HuH-7.5 (cell line): ENCODE measurements at regions not wholly inside any gene's neighbourhood (a gene's known extent, or its start where the extent isn't known, plus 50 kb on each side); places are given as distances from the start of the nearest gene placed in this dataset.

Experiments
- DNase-seq: peaks from one replicate; pipeline ENCODE4 v3.0.0; 2011; ENCODE audit warnings: low spot score

GRCh38 chr2:6206882-6207281 is 514.7 kb downstream of the SOX11 start:
- DNase-seq: no peak

DNA sequence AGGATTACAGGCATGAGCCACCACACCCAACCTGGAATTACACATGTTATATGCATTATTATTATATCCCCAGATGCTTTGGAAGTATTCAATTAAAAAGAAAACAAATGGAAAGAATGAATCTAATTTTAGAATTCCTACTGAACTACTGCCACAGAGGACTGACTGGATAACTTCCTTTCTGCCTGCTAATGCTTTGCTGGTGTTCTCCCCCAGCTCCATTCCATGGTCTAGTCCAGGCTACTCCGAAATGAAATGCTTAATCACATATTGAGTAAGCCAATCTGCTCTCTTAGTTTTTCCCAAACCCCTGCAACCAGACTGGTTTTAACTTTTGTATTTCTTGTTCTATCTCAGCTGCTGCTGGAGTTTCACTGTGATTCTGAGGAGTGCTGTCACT is 519.1 kb downstream of the SOX11 start:
- no peak for DNase-seq

DNA sequence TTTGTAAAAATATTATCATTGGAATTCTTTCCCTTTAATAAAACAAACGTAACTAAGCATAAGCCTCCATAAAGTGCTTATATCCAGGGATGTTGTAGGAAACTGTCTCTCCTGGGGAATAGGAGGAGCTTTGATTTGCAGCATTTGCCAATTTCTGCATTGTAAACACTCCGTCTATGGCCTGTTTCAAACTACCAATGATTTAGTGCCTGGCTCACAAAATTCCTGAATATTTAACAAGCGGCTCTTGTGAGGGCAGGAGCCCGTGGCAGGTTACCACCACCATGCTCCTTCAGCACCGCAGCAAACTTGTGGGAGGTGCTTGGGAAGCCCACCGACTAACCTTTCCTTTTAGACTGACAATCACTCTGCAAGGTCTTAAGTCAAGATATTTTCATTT is 520.3 kb downstream of the SOX11 start:
- no peak for DNase-seq

- DNase-seq: no peak
Measured at GRCh38 chr2:6213056-6213780, 521.0 kb downstream of the SOX11 start.

- no peak for DNase-seq
Measured at GRCh38 chr2:6214471-6214870, 522.3 kb downstream of the SOX11 start.

DNA sequence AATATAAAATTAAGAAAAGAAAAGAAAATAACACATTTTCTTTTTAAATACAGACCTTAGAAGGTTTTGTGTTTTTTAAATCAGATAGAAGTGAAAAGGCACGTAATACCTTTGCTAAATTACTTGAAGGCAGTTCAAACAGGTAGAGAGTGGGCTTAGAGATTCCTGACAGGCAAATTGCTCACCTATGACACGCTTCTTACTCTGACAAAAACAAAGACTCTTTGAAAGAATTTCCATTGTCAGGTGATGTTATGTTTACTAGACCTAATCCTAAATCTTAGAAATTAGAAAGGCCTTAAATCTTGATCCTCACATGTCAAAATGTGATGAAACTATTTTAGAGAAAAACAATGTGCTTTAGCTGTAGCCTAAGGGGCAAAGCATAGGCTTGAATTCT is 522.9 kb downstream of the SOX11 start:
- DNase-seq: no peak

DNA sequence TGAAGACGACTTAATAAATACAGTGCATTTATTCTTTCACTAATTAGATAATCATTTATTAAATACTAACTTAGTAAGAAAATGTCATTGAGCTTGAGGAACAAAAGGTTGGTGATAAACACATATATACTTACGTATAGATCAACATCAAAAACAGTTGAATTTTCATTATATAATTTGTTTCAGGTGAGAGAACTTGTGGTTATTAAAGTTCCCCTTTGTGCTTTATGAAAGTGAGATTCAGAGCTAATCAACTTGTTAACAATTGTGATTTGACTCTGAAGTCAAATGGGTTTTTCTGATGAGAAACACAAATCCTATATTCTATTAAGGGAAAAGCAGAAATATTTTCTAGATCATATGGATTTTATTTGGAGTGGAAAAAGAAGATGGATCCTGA is 524.0 kb downstream of the SOX11 start:
- DNase-seq: no peak

DNA sequence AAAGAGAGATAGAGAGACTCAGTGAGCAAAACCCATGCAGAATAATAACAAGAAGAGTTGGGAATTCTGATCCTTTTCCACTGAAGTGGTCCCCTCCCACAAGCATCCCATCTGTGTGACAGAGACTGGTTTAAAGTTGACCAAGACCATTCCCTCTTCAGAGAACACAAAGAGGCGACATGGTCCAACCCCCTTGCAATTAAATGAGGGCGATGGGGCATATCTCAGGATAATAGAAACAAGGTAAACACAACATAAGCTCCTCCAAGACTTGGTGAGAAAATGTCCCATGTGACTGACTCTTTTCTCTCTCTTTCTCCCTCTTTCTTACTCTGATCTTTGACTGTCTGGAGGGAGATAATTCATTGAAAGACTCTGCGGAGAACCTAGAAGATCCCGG is 526.7 kb downstream of the SOX11 start:
- no peak for DNase-seq

- no peak for DNase-seq
Measured at GRCh38 chr2:6219906-6220305, 527.7 kb downstream of the SOX11 start.

- DNase-seq: no peak
Measured at GRCh38 chr2:6222296-6222695, 530.1 kb downstream of the SOX11 start.

- DNase-seq: no peak
Measured at GRCh38 chr2:6224267-6224666, 532.1 kb downstream of the SOX11 start.

DNA sequence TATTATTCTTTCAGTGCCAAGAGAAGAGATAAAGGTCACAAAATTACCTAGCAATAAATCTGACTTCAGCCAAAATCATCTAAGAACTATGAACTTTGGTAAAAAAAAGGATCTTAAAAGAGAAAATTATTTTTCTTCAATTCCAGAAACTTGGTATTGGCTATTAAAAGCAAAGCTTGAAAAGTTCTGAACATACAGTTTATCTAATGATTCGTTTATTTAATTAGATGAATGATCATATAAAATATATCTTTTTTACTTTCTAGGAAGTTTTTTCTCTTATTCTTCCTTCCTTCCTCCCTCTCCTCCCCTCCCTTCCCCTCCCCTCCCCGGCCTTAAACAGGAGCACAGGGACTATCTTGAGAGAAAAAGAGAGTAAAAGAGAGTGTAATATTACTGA is 536.1 kb downstream of the SOX11 start:
- no peak for DNase-seq

DNA sequence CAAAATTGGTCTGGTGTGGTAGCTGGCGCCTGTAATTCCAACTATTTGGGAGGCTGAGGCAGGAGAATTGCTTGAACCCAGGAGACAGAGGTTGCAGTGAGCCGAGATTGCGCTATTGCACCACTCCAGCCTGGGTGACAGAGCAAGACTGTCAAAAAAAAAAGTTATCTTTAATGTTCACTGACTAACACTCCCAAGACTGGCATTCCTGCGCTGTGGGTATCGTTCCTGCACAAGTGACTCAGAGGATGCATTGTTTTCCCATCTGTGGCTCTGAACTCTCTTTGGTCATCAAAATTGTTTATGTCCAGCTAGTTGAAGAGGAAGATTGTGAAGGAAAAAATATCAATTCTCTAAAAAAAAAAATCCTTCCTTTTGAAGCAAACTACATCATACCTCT is 539.0 kb downstream of the SOX11 start:
- no peak for DNase-seq

GRCh38 chr2:6233993-6234392 is 541.8 kb downstream of the SOX11 start:
- DNase-seq: no peak

- DNase-seq: no peak
Measured at GRCh38 chr2:6234702-6235101, 542.5 kb downstream of the SOX11 start.

GRCh38 chr2:6236317-6236716 is 544.1 kb downstream of the SOX11 start:
- no peak for DNase-seq

GRCh38 chr2:6237039-6237660 is 545.0 kb downstream of the SOX11 start:
- no peak for DNase-seq

- DNase-seq: no peak
Measured at GRCh38 chr2:6249557-6249956, 557.4 kb downstream of the SOX11 start.

- DNase-seq: no peak
Measured at GRCh38 chr2:6254441-6254840, 562.3 kb downstream of the SOX11 start.

GRCh38 chr2:6264198-6264597 is 572.0 kb downstream of the SOX11 start:
- no peak for DNase-seq

DNA sequence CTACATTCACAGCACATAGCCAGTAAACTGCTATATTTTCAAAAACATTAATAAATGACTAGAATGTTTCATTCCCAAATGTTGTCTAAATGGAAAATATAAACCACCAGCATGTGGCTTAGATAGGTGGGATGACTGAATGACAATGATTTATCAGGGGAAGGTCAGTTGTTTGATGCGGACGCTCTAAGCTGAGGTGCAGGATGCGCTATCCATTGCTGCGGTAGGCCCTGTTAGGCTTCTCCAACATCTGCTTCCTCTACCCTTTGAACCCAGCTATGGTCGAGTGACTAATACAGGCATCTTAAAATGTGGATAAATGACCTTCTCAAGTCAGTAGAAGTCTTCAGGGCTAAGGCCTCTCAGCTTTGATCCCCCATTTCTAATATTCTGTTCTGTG is 584.2 kb downstream of the CMPK2 start:
- no peak for DNase-seq

DNA sequence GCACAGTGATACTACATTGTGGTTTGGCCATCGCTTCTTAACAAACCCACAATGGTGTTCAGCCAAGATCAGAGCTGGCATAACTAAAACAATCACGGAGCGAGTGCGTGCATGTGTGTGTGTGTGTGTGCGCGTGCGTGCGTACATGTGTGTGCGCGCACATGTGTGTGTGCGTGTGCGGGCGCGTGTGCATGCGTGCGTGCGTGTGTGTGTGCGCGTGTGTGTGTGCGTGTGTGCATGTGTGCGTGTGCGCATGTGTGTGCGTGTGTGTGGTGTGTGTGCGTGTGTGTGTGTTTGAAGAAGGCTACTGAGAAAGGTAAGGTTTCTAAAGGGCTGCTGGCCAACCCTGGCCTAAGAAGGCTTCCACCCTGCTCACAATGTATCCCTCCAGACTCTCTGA is 582.4 kb downstream of the CMPK2 start:
- no peak for DNase-seq

DNA sequence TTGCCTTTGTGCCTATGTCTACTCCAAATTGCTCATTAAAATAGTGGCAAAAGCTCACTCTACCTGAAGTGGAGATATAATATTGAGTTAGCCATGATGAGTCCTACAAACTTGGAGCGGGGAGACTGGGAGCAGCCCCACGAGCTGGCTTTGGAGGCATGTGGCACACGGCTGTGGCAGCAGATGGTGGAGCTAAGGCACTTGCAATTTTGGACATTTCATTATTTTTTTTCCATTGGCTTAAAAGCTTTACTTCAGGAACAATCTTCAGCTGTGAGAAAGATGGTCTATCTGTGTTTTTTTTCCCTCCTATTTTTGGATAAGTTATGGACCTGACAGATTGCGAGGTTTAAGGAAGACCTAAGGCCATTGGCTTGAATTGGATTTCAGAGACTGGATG is 578.3 kb downstream of the CMPK2 start:
- no peak for DNase-seq

GRCh38 chr2:6288791-6289190 is 576.9 kb downstream of the CMPK2 start:
- no peak for DNase-seq
